Glutamatergic neuron (in vitro differentiated cells): ENCODE measurements at regions not wholly inside any gene's neighbourhood (a gene's known extent, or its start where the extent isn't known, plus 50 kb on each side); places are given as distances from the start of the nearest gene placed in this dataset.
"Not testable (repeated sequence)": the region's sequence is repeated elsewhere in the genome, so short reads cannot be mapped to it uniquely, and the experiment has no call there.

ENCODE experiments used
- DNase-seq: peaks from one replicate; pipeline ENCODE4 v3.0.0; 2022
- H3K27ac Mint-ChIP-seq: one replicate; pipeline ENCODE4 v1.8.0; 2020; ENCODE audit warnings: mild to moderate bottlenecking, mixed read lengths, inconsistent platforms; ENCODE audit not compliant: unreplicated experiment
- H3K27me3 Mint-ChIP-seq: one replicate; pipeline ENCODE4 v1.8.0; 2020; ENCODE audit warnings: mild to moderate bottlenecking, moderate library complexity, mixed read lengths, inconsistent platforms; ENCODE audit not compliant: unreplicated experiment
- H3K36me3 Mint-ChIP-seq: one replicate; pipeline ENCODE4 v1.8.0; 2020; ENCODE audit warnings: mild to moderate bottlenecking, mixed read lengths, inconsistent platforms; ENCODE audit not compliant: unreplicated experiment
- H3K4me1 Mint-ChIP-seq: one replicate; pipeline ENCODE4 v1.8.0; 2020; ENCODE audit warnings: mild to moderate bottlenecking, low read depth, mixed read lengths, inconsistent platforms; ENCODE audit not compliant: unreplicated experiment
- H3K4me3 Mint-ChIP-seq: one replicate; pipeline ENCODE4 v1.8.0; 2020; ENCODE audit warnings: mild to moderate bottlenecking, mixed read lengths, inconsistent platforms; ENCODE audit not compliant: unreplicated experiment
- H3K9me3 Mint-ChIP-seq: one replicate; pipeline ENCODE4 v1.8.0; 2020; ENCODE audit warnings: mild to moderate bottlenecking, moderate library complexity, mixed read lengths, inconsistent platforms; ENCODE audit not compliant: unreplicated experiment
- CTCF ChIP-seq: fragments of 200-600 bp; sonication (generic); IDR thresholded peaks from one replicate; pipeline ENCODE4 v1.5.0; 2021; ENCODE audit not compliant: partially characterized antibody, unreplicated experiment

- no peaks in the 10 kb centered on the region for H3K27me3 Mint-ChIP-seq
- H3K4me3 Mint-ChIP-seq = no peak overlapping the region
- DNase-seq = no peak
- H3K36me3 Mint-ChIP-seq = peaks cover 4% of the 10 kb centered on the region
- H3K27ac Mint-ChIP-seq = no peak overlapping the region
- peaks cover 2% of the 10 kb centered on the region for H3K9me3 Mint-ChIP-seq
- no peak for TF ChIP-seq CTCF
- peaks cover 7% of the 10 kb centered on the region for H3K4me1 Mint-ChIP-seq
Observed at GRCh38 chr2:84126530-84126929, 332.6 kb downstream of the SUCLG1 start.

- H3K27ac Mint-ChIP-seq = no peak overlapping the region
- no peaks in the 10 kb centered on the region for H3K27me3 Mint-ChIP-seq
- H3K4me1 Mint-ChIP-seq = peaks cover 5% of the 10 kb centered on the region
- H3K36me3 Mint-ChIP-seq = peaks cover 4% of the 10 kb centered on the region
- no peak for DNase-seq
- no peak for TF ChIP-seq CTCF
- H3K4me3 Mint-ChIP-seq = no peak overlapping the region
- peaks cover 2% of the 10 kb centered on the region for H3K9me3 Mint-ChIP-seq
Observed at GRCh38 chr2:84126084-84126483, 333.0 kb downstream of the SUCLG1 start.

GRCh38 chr2:84116143-84116542, 342.9 kb downstream of the SUCLG1 start:
- Mint-ChIP-seq H3K4me3 (no peak overlapping the region), H3K36me3 (peaks cover 7% of the 10 kb centered on the region), H3K9me3 (peaks cover 4% of the 10 kb centered on the region), H3K27ac (no peak overlapping the region), H3K4me1 (no peaks in the 10 kb centered on the region), H3K27me3 (no peaks in the 10 kb centered on the region)
- no peak for TF ChIP-seq CTCF
- no peak for DNase-seq

GRCh38 chr2:84115173-84115857, 343.8 kb downstream of the SUCLG1 start:
- DNase-seq = no peak
- TF ChIP-seq CTCF = no peak
- H3K9me3 Mint-ChIP-seq = peaks cover 4% of the 10 kb centered on the region
- H3K4me3 Mint-ChIP-seq = no peak overlapping the region
- no peak overlapping the region for H3K27ac Mint-ChIP-seq
- H3K4me1 Mint-ChIP-seq = no peaks in the 10 kb centered on the region
- H3K27me3 Mint-ChIP-seq = no peaks in the 10 kb centered on the region
- H3K36me3 Mint-ChIP-seq = peaks cover 7% of the 10 kb centered on the region

- H3K27me3 Mint-ChIP-seq, H3K9me3 Mint-ChIP-seq, DNase-seq, H3K4me1 Mint-ChIP-seq, H3K27ac Mint-ChIP-seq, H3K4me3 Mint-ChIP-seq: not testable (repeated sequence)
- peaks cover 16% of the 10 kb centered on the region for H3K36me3 Mint-ChIP-seq
Observed at GRCh38 chr2:84103816-84104527, 355.1 kb downstream of the SUCLG1 start.
